GM23248 (cell line): ENCODE measurements at regions not wholly inside any gene's neighbourhood (a gene's known extent, or its start where the extent isn't known, plus 50 kb on each side); places are given as distances from the start of the nearest gene placed in this dataset.

Experiments used
- EZH2 ChIP-seq: fragments of 200-600 bp; sonication (generic); IDR thresholded peaks from 2 replicates; pipeline ENCODE4 v1.6.1; 2018; ENCODE audit warnings: antibody characterized with exemption, mild to moderate bottlenecking; ENCODE audit not compliant: insufficient read depth, poor library complexity, severe bottlenecking
- EZH2phosphoT487 ChIP-seq: fragments of 200-600 bp; sonication (generic); IDR thresholded peaks from 2 replicates; pipeline ENCODE4 v1.6.1; 2018; ENCODE audit warnings: antibody characterized with exemption, moderate library complexity, mild to moderate bottlenecking, low read depth; ENCODE audit not compliant: insufficient read depth

- TF ChIP-seq EZH2phosphoT487 (no peak), EZH2 (no peak)
These were observed 210.2 kb downstream of the MC4R start for GRCh38 chr18:60162388-60162787.
